GM13976 (cell line): ENCODE measurements at regions not wholly inside any gene's neighbourhood (a gene's known extent, or its start where the extent isn't known, plus 50 kb on each side); places are given as distances from the start of the nearest gene placed in this dataset.
"Not testable (repeated sequence)": the region's sequence is repeated elsewhere in the genome, so short reads cannot be mapped to it uniquely, and the experiment has no call there.

Source experiments
- DNase-seq: peaks from one replicate; pipeline ENCODE4 v3.0.0; 2012; ENCODE audit warnings: low spot score
- CTCF ChIP-seq: IDR thresholded peaks from 2 replicates; pipeline ENCODE4 v1.5.1; 2012; ENCODE audit warnings: borderline replicate concordance, mild to moderate bottlenecking; ENCODE audit not compliant: insufficient read depth; ENCODE audit errors: extremely low read depth, missing control alignments, control extremely low read depth
- in situ Hi-C: fragments of 300-500 bp; cut with MboI; formaldehyde crosslinking; loops from one replicate; pipeline ENCODE4 v1.12.0; 2022; ENCODE audit warnings: low sequenced_read_pairs, mixed read lengths, inconsistent platforms; ENCODE audit not compliant: unreplicated experiment

DNA sequence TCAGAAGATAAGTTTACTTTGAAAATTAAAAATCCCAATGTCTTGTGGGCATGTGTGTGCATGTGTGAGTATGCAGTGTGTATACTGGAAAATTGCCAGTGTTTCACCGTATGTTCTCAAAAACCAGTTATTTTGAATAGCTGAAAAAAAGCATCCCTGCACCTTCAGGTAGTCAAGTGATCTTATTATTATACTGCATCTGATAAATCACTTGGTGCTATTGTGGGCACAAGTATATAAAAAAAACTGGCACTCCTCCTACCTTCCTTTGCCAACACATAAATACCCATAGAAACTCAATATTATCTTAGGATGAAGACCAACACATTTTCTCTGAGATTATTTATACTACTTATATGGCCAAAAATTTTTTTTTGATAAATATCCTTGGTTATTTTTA, 91.5 kb upstream of the MAP9 start:
- TF ChIP-seq CTCF = no peak
- DNase-seq = no peak
- in situ Hi-C loops = no loop called here

DNA sequence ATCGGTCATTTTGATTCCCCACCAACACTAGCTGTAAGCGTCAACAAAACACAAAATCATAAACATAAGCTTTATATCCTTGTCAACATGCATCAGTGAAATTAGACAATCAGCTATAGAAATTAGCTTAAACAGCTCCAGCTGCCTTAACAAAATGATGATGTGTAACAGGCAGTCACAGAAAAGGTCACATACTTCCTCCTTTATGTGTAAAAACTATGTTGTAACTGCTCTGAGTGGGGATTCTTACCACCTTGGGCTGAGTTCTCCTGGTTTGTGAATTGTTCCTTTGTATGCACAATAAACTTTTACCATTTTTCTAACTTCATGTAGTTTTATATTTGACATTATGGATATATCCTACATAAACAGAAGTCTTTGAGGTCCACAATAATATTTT, 73.9 kb upstream of the MAP9 start:
- DNase-seq = no peak
- in situ Hi-C loops = no loop called here
- no peak for TF ChIP-seq CTCF

DNA sequence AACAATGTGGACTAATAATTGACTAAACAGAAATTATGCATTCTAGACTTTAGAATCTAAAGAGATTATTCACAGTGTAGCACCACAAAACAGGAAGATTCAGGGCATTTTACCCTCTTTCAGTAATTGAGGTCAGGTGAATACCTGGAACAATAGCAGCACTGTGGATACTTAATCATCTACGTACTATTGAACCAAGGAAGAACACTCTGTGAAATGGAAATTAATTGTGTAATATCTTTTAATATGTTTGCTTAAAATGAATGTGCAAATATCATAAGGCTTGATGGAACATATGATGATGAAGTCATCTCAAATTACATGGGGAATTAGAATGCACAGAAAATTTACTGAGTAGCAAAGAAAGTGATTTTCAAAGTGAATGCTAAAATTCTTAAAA, 68.5 kb upstream of the MAP9 start:
- no peak for DNase-seq
- no peak for TF ChIP-seq CTCF
- in situ Hi-C loops = loop anchor here (10.0 kb wide), 1 partner anchor 339 kb away; no protein-coding TSS in a partner anchor

GRCh38 chr4:155444721-155445120, 68.0 kb upstream of the MAP9 start:
- in situ Hi-C loops = loop anchor here (10.0 kb wide), 1 partner anchor 340 kb away; no protein-coding TSS in a partner anchor
- no peak for DNase-seq
- TF ChIP-seq CTCF = no peak

GRCh38 chr4:155442267-155443105, 65.7 kb upstream of the MAP9 start:
- peak; percentile 78 for TF ChIP-seq CTCF
- DNase-seq = peak; percentile 53
- in situ Hi-C loops = loop anchor here (10.0 kb wide), 1 partner anchor 342 kb away; no protein-coding TSS in a partner anchor

DNA sequence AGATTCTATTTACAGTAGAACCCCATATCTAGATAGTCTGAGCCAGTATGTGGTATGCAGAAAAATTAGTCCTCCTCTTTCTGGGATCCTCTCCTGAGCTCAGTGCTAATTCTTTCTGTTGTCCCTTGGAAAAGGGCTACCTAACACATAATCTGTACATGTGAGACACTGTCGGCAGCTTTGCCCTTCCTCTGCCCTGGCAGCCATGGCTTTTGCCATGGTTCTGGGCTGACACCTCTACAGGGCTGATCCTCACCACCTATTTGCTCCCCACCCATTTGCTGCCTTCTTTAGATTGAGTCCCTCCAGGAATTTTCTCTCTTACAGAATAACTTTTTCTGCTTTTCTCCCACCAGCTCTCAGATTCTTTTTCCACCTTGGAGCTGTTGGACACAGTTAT, 64.7 kb upstream of the MAP9 start:
- no peak for TF ChIP-seq CTCF
- in situ Hi-C loops = loop anchor here (10.0 kb wide), 1 partner anchor 343 kb away; no protein-coding TSS in a partner anchor
- no peak for DNase-seq

DNA sequence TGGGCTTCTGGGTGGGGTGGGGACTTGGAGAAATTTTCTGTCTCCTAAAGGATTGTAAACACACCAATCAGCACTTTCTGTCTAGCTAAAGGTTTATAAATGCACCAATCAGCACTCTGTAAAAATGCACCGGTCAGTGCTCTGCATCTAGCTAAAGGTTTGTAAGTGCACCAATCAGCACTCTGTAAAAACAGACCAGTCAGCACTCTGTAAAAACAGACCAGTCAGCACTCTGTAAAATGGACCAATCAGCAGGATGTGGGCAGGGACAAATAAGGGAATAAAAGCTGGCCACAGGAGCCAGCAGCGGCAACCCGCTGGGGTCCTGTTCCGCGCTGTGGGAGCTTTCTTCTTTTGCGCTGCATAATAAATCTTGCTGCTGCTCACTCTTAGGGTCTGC, 63.0 kb upstream of the MAP9 start:
- not testable (repeated sequence) for DNase-seq
- in situ Hi-C loops = loop anchor here (10.0 kb wide), 1 partner anchor 345 kb away; no protein-coding TSS in a partner anchor
